SK-N-SH treated with all-trans-retinoic acid at 6 μM for 48 hours (cell line): ENCODE measurements at regions not wholly inside any gene's neighbourhood (a gene's known extent, or its start where the extent isn't known, plus 50 kb on each side); places are given as distances from the start of the nearest gene placed in this dataset.

Experiments used
- GLIS3 ChIP-seq: fragments of 250-450 bp; sonication (Bioruptor Pico); IDR thresholded peaks from 2 replicates; pipeline ENCODE4 v1.5.0; 2020; ENCODE audit warnings: mild to moderate bottlenecking, moderate library complexity
- PATZ1 ChIP-seq: fragments of 250-450 bp; sonication (Bioruptor Pico); IDR thresholded peaks from 2 replicates; pipeline ENCODE4 v1.8.0; 2020; ENCODE audit warnings: mild to moderate bottlenecking, moderate library complexity, borderline replicate concordance
- RARB ChIP-seq: fragments of 250-450 bp; sonication (Bioruptor Pico); IDR thresholded peaks from 2 replicates; pipeline ENCODE4 v1.8.0; 2021; ENCODE audit warnings: mild to moderate bottlenecking, moderate library complexity
- ZC3H10 ChIP-seq: fragments of 250-450 bp; sonication (Bioruptor Pico); IDR thresholded peaks from 2 replicates; pipeline ENCODE4 v1.5.1; 2021; ENCODE audit warnings: mild to moderate bottlenecking, moderate library complexity

GRCh38 chr10:90352288-90352687 lies 505.6 kb downstream of the HTR7 start:
- TF ChIP-seq RARB (CRISPR knock-in tag): no peak
- no peak for TF ChIP-seq PATZ1 (CRISPR knock-in tag)
- TF ChIP-seq GLIS3: no peak
- TF ChIP-seq ZC3H10 (CRISPR knock-in tag): no peak
